Activated T-cell treated with anti-CD3 and anti-CD28 coated beads, Interleukin-2, amount 50 U/mL, for 72 hours (primary cell): ENCODE measurements at regions not wholly inside any gene's neighbourhood (a gene's known extent, or its start where the extent isn't known, plus 50 kb on each side); places are given as distances from the start of the nearest gene placed in this dataset.

Experiments used
- ATAC-seq, 2 donors: fragments of 150-1000 bp; cut with Tn5 transposase; replicated peaks in 1 of 2; 2 replicates each; pipeline ENCODE4 v1.10.0; 2021; ENCODE audit warnings: moderate library complexity in 2 of 2, mild to moderate bottlenecking in 1 of 2
- DNase-seq, 2 donors: peaks; one replicate each; pipeline ENCODE4 v3.0.0; 2021 to 2022; ENCODE audit warnings: mixed read lengths in 1 of 2
- H3K27ac Mint-ChIP-seq: one replicate; pipeline ENCODE4 v1.8.0; 2022; ENCODE audit warnings: mild to moderate bottlenecking, moderate library complexity, mixed read lengths
- H3K27me3 Mint-ChIP-seq: one replicate; pipeline ENCODE4 v1.8.0; 2022; ENCODE audit warnings: low read depth, mixed read lengths
- H3K36me3 Mint-ChIP-seq, 2 donors: one replicate each; pipeline ENCODE4 v1.8.0; 2022; ENCODE audit warnings: mixed read lengths in 2 of 2, mild to moderate bottlenecking in 1 of 2; ENCODE audit not compliant: insufficient read depth in 2 of 2
- H3K4me1 Mint-ChIP-seq: one replicate; pipeline ENCODE4 v1.8.0; 2022; ENCODE audit warnings: low read depth, mixed read lengths
- H3K4me3 Mint-ChIP-seq, 2 donors: one replicate each; pipeline ENCODE4 v1.8.0; 2022; ENCODE audit warnings: mild to moderate bottlenecking in 2 of 2, mixed read lengths in 2 of 2, moderate library complexity in 2 of 2
- H3K9me3 Mint-ChIP-seq, 2 donors: one replicate each; pipeline ENCODE4 v1.8.0; 2022; ENCODE audit warnings: mixed read lengths in 2 of 2

- H3K27me3 Mint-ChIP-seq = no peaks in the 10 kb centered on the region
- H3K4me1 Mint-ChIP-seq = no peaks in the 10 kb centered on the region
- peaks cover 0 to 6% of the 10 kb centered on the region in 2 donors for H3K9me3 Mint-ChIP-seq
- H3K36me3 Mint-ChIP-seq = no peaks in the 10 kb centered on the region
- no peak overlapping the region for H3K27ac Mint-ChIP-seq
- DNase-seq (no peak), ATAC-seq (no peak)
- no peak overlapping the region for H3K4me3 Mint-ChIP-seq
Measured at GRCh38 chr13:64314331-64314730, 2898.7 kb upstream of the PCDH20 start.

GRCh38 chr13:64311948-64312347 lies 2896.3 kb upstream of the PCDH20 start:
- ATAC-seq = no peak
- Mint-ChIP-seq H3K27me3 (no peaks in the 10 kb centered on the region), H3K9me3 (peaks cover 6% of the 10 kb centered on the region in 2 donors)

GRCh38 chr13:64311112-64311511 lies 2895.5 kb upstream of the PCDH20 start:
- Mint-ChIP-seq H3K9me3 (peaks cover 4 to 6% of the 10 kb centered on the region in 2 donors), H3K27me3 (no peaks in the 10 kb centered on the region), H3K27ac (no peak overlapping the region), H3K4me1 (no peaks in the 10 kb centered on the region), H3K4me3 (no peak overlapping the region), H3K36me3 (no peaks in the 10 kb centered on the region)
- ATAC-seq = no peak
- DNase-seq = no peak

More at GRCh38 chr13:64311948-64312347, 2896.3 kb upstream of the PCDH20 start:
- no peaks in the 10 kb centered on the region for H3K36me3 Mint-ChIP-seq
- H3K4me1 Mint-ChIP-seq = no peaks in the 10 kb centered on the region
- DNase-seq = no peak
- no peak overlapping the region for H3K27ac Mint-ChIP-seq
- no peak overlapping the region for H3K4me3 Mint-ChIP-seq

GRCh38 chr13:64305246-64305645 lies 2889.6 kb upstream of the PCDH20 start:
- no peak for DNase-seq
- Mint-ChIP-seq H3K27me3 (no peaks in the 10 kb centered on the region), H3K36me3 (no peaks in the 10 kb centered on the region)

GRCh38 chr13:64300239-64300638 lies 2884.6 kb upstream of the PCDH20 start:
- H3K9me3 Mint-ChIP-seq = peaks cover 3 to 6% of the 10 kb centered on the region in 2 donors
- no peaks in the 10 kb centered on the region for H3K27me3 Mint-ChIP-seq
- no peak for ATAC-seq
- H3K27ac Mint-ChIP-seq = no peak overlapping the region
- H3K4me3 Mint-ChIP-seq = no peak overlapping the region
- no peak for DNase-seq
- no peaks in the 10 kb centered on the region for H3K4me1 Mint-ChIP-seq
- H3K36me3 Mint-ChIP-seq = peaks cover 0 to 4% of the 10 kb centered on the region in 2 donors

More at GRCh38 chr13:64305246-64305645, 2889.6 kb upstream of the PCDH20 start:
- Mint-ChIP-seq H3K27ac (no peak overlapping the region), H3K4me1 (no peaks in the 10 kb centered on the region), H3K9me3 (peaks cover 2 to 6% of the 10 kb centered on the region in 2 donors), H3K4me3 (no peak overlapping the region)
- ATAC-seq = no peak

- Mint-ChIP-seq H3K27ac (no peak overlapping the region), H3K4me3 (no peak overlapping the region), H3K36me3 (peaks cover 3% of the 10 kb centered on the region in 2 donors), H3K9me3 (peaks cover 6 to 14% of the 10 kb centered on the region in 2 donors), H3K27me3 (no peaks in the 10 kb centered on the region), H3K4me1 (no peaks in the 10 kb centered on the region)
- ATAC-seq (no peak), DNase-seq (no peak)
Measured at GRCh38 chr13:64293923-64294322, 2878.3 kb upstream of the PCDH20 start.

GRCh38 chr13:64289702-64290101 lies 2874.1 kb upstream of the PCDH20 start:
- DNase-seq (no peak), ATAC-seq (no peak)
- Mint-ChIP-seq H3K4me1 (no peaks in the 10 kb centered on the region), H3K36me3 (peaks cover 2 to 3% of the 10 kb centered on the region in 2 donors), H3K9me3 (peaks cover 7 to 12% of the 10 kb centered on the region in 2 donors), H3K4me3 (no peak overlapping the region), H3K27ac (no peak overlapping the region), H3K27me3 (no peaks in the 10 kb centered on the region)

GRCh38 chr13:64283926-64284325 lies 2868.3 kb upstream of the PCDH20 start:
- no peak overlapping the region for H3K4me3 Mint-ChIP-seq
- no peak for DNase-seq
- H3K9me3 Mint-ChIP-seq = peaks cover 1 to 2% of the 10 kb centered on the region in 2 donors
- no peak for ATAC-seq
- H3K36me3 Mint-ChIP-seq = peaks cover 0 to 1% of the 10 kb centered on the region in 2 donors
- H3K4me1 Mint-ChIP-seq = no peaks in the 10 kb centered on the region
- no peaks in the 10 kb centered on the region for H3K27me3 Mint-ChIP-seq
- no peak overlapping the region for H3K27ac Mint-ChIP-seq

- Mint-ChIP-seq H3K4me3 (no peak overlapping the region), H3K27me3 (no peaks in the 10 kb centered on the region), H3K4me1 (no peaks in the 10 kb centered on the region), H3K36me3 (no peaks in the 10 kb centered on the region), H3K27ac (no peak overlapping the region), H3K9me3 (peaks cover 1 to 2% of the 10 kb centered on the region in 2 donors)
- ATAC-seq (no peak), DNase-seq (no peak)
Measured at GRCh38 chr13:64278493-64278892, 2862.8 kb upstream of the PCDH20 start.

GRCh38 chr13:64277097-64277496 lies 2861.4 kb upstream of the PCDH20 start:
- DNase-seq = no peak
- Mint-ChIP-seq H3K27me3 (no peaks in the 10 kb centered on the region), H3K9me3 (peaks cover 1 to 2% of the 10 kb centered on the region in 2 donors), H3K4me3 (no peak overlapping the region), H3K27ac (no peak overlapping the region), H3K36me3 (no peaks in the 10 kb centered on the region), H3K4me1 (no peaks in the 10 kb centered on the region)
- no peak for ATAC-seq

- no peaks in the 10 kb centered on the region for H3K27me3 Mint-ChIP-seq
- DNase-seq (no peak), ATAC-seq (no peak)
- H3K4me3 Mint-ChIP-seq = no peak overlapping the region
- no peak overlapping the region for H3K27ac Mint-ChIP-seq
- H3K36me3 Mint-ChIP-seq = no peaks in the 10 kb centered on the region
- H3K4me1 Mint-ChIP-seq = no peaks in the 10 kb centered on the region
- H3K9me3 Mint-ChIP-seq = peaks cover 1 to 2% of the 10 kb centered on the region in 2 donors
Measured at GRCh38 chr13:64276232-64276631, 2860.6 kb upstream of the PCDH20 start.

GRCh38 chr13:64274481-64275217 lies 2859.0 kb upstream of the PCDH20 start:
- no peak overlapping the region for H3K27ac Mint-ChIP-seq
- no peak for DNase-seq
- ATAC-seq = no peak
- H3K36me3 Mint-ChIP-seq = no peaks in the 10 kb centered on the region
- H3K4me3 Mint-ChIP-seq = no peak overlapping the region
- H3K27me3 Mint-ChIP-seq = no peaks in the 10 kb centered on the region
- H3K4me1 Mint-ChIP-seq = no peaks in the 10 kb centered on the region
- H3K9me3 Mint-ChIP-seq = peaks cover 1 to 5% of the 10 kb centered on the region in 2 donors

GRCh38 chr13:64273780-64274179 lies 2858.1 kb upstream of the PCDH20 start:
- Mint-ChIP-seq H3K27me3 (no peaks in the 10 kb centered on the region), H3K4me3 (no peak overlapping the region), H3K4me1 (no peaks in the 10 kb centered on the region), H3K27ac (no peak overlapping the region), H3K9me3 (peaks cover 3 to 7% of the 10 kb centered on the region in 2 donors), H3K36me3 (no peaks in the 10 kb centered on the region)
- no peak for ATAC-seq
- DNase-seq = no peak

GRCh38 chr13:64272681-64273080 lies 2857.0 kb upstream of the PCDH20 start:
- no peak overlapping the region for H3K4me3 Mint-ChIP-seq
- no peaks in the 10 kb centered on the region for H3K36me3 Mint-ChIP-seq
- no peaks in the 10 kb centered on the region for H3K4me1 Mint-ChIP-seq
- no peaks in the 10 kb centered on the region for H3K27me3 Mint-ChIP-seq
- DNase-seq (no peak), ATAC-seq (no peak)
- no peak overlapping the region for H3K27ac Mint-ChIP-seq
- peaks cover 3 to 7% of the 10 kb centered on the region in 2 donors for H3K9me3 Mint-ChIP-seq
